KMS-11 (cell line): ENCODE measurements at regions not wholly inside any gene's neighbourhood (a gene's known extent, or its start where the extent isn't known, plus 50 kb on each side); places are given as distances from the start of the nearest gene placed in this dataset.

Source experiments
- H2AFZ ChIP-seq: fragments of 200-600 bp; sonication (generic); 2 replicates; pipeline ENCODE4 v1.6.1; 2016; ENCODE audit warnings: antibody characterized with exemption, mixed run types, low read depth
- H3K27ac ChIP-seq: fragments of 200-600 bp; sonication (generic); 2 replicates; pipeline ENCODE4 v1.6.1; 2016; ENCODE audit warnings: mild to moderate bottlenecking, mixed run types
- H3K27me3 ChIP-seq: fragments of 200-600 bp; sonication (generic); 2 replicates; pipeline ENCODE4 v1.6.1; 2017; ENCODE audit warnings: mild to moderate bottlenecking, low read depth, mixed run types, moderate library complexity; ENCODE audit not compliant: insufficient read depth
- H3K36me3 ChIP-seq: fragments of 200-600 bp; sonication (generic); 2 replicates; pipeline ENCODE4 v1.6.1; 2017; ENCODE audit warnings: mild to moderate bottlenecking, mixed run types; ENCODE audit not compliant: insufficient read depth
- H3K4me1 ChIP-seq: fragments of 200-600 bp; sonication (generic); 2 replicates; pipeline ENCODE4 v1.6.1; 2016; ENCODE audit warnings: mild to moderate bottlenecking, low read depth, mixed run types; ENCODE audit not compliant: poor library complexity, severe bottlenecking
- H3K4me2 ChIP-seq: fragments of 200-600 bp; sonication (generic); 2 replicates; pipeline ENCODE4 v1.7.0; 2016; ENCODE audit warnings: mild to moderate bottlenecking, mixed run types
- H3K4me3 ChIP-seq: fragments of 200-600 bp; sonication (generic); IDR thresholded peaks from 2 replicates; pipeline ENCODE4 v1.6.1; 2017; ENCODE audit warnings: low read depth, low read length, mixed read lengths; ENCODE audit not compliant: insufficient read depth
- H3K79me2 ChIP-seq: fragments of 200-600 bp; sonication (generic); 2 replicates; pipeline ENCODE4 v1.6.1; 2016; ENCODE audit warnings: low read depth, mixed run types; ENCODE audit not compliant: insufficient read depth
- H3K9ac ChIP-seq: fragments of 200-600 bp; sonication (generic); 2 replicates; pipeline ENCODE4 v1.6.1; 2016; ENCODE audit warnings: mild to moderate bottlenecking, mixed run types
- H4K20me1 ChIP-seq: fragments of 200-600 bp; sonication (generic); 2 replicates; pipeline ENCODE4 v1.6.1; 2016; ENCODE audit warnings: mild to moderate bottlenecking, mixed run types; ENCODE audit not compliant: insufficient read depth
- TF ChIP-seq, protein P1 (sequence below): fragments of 200-600 bp; sonication (generic); conservative IDR thresholded peaks from 2 replicates; pipeline ENCODE4 v1.6.1; 2017; ENCODE audit warnings: low read depth, mild to moderate bottlenecking, antibody characterized with exemption, low read length, moderate library complexity, mixed read lengths

DNA sequence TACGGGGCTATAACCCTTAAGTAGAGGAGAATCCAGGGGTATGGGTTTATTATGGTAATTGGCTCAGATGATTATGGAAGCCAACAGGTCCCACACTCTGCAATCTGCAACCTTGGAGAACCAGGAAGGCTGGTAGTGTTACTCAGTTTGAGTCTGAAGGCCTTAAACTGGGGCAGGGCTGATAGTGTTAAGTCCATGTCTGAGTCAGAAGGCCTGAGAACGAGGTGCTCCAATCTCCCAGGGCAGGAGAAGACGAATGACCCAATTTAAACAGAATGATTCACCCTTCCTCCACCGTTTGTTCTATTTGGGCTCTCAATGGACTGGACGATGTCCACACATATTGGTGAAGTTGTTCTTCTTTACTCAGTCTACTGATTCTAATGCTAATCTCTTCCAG lies 244.5 kb upstream of the PTER start:
- no peak overlapping the region for H3K4me3 ChIP-seq
- no peaks in the 10 kb centered on the region for H3K27me3 ChIP-seq
- no peak overlapping the region for H3K27ac ChIP-seq
- no peak overlapping the region for H2AFZ ChIP-seq
- no peaks in the 10 kb centered on the region for H3K36me3 ChIP-seq
- H3K79me2 ChIP-seq = no peaks in the 10 kb centered on the region
- TF ChIP-seq, protein P1, sequence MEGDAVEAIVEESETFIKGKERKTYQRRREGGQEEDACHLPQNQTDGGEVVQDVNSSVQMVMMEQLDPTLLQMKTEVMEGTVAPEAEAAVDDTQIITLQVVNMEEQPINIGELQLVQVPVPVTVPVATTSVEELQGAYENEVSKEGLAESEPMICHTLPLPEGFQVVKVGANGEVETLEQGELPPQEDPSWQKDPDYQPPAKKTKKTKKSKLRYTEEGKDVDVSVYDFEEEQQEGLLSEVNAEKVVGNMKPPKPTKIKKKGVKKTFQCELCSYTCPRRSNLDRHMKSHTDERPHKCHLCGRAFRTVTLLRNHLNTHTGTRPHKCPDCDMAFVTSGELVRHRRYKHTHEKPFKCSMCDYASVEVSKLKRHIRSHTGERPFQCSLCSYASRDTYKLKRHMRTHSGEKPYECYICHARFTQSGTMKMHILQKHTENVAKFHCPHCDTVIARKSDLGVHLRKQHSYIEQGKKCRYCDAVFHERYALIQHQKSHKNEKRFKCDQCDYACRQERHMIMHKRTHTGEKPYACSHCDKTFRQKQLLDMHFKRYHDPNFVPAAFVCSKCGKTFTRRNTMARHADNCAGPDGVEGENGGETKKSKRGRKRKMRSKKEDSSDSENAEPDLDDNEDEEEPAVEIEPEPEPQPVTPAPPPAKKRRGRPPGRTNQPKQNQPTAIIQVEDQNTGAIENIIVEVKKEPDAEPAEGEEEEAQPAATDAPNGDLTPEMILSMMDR = no peak
- H3K9ac ChIP-seq = no peak overlapping the region
- no peak overlapping the region for H3K4me2 ChIP-seq
- no peaks in the 10 kb centered on the region for H4K20me1 ChIP-seq
- H3K4me1 ChIP-seq = peaks cover 19% of the 10 kb centered on the region

DNA sequence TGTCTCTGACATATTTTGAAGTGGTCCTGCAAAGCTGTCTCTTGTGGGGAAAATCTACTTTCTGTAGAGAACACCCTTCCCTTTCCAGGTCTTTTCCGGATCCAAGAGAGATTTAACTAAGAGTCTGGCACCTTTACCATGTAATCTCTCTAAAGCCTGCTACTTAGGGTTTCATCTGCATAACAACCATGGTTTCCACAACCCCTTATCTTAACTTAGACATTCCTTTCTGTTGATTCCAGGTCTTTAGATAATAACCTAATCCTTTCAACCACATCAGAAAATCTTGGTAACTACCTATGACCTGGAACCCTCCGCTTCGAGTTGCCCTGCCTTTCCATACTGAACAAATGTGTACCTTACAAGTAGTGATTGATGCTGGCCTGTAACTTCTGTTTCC lies 243.6 kb upstream of the PTER start:
- no peak overlapping the region for H3K9ac ChIP-seq
- H3K27me3 ChIP-seq = no peaks in the 10 kb centered on the region
- TF ChIP-seq, protein P1 = no peak
- H3K4me3 ChIP-seq = no peak overlapping the region
- H3K27ac ChIP-seq = no peak overlapping the region
- no peaks in the 10 kb centered on the region for H3K36me3 ChIP-seq
- no peaks in the 10 kb centered on the region for H4K20me1 ChIP-seq
- no peaks in the 10 kb centered on the region for H3K79me2 ChIP-seq
- no peak overlapping the region for H2AFZ ChIP-seq
- peaks cover 19% of the 10 kb centered on the region for H3K4me1 ChIP-seq
- no peak overlapping the region for H3K4me2 ChIP-seq

DNA sequence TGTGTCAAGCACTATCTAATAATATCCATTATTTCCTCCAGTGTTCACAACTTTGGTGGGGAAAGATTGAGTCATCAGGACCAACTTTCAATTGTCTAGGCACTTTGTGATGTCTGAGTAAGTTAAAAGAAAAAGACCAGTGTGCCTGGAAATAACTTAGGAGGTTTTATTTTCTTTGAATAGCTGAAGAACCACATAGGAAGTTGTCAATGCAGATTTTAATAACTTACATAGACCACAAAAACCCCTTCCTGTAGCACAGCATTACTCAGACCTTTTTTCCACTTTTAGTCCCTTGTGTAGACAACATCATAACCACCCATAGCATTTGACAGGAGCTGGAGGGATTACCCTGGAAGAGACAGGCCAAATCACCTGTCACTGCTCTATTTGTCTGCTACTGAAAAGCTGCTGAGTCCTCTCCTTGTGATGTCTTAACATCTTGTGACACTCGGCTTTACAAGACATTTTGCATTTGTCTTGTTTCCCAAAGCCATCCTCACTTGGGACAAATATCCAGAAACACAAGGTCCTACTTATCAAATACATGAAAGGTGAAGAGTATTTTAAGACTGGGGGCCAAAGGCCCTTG lies 241.5 kb upstream of the PTER start:
- TF ChIP-seq, protein P1 = no peak
- no peaks in the 10 kb centered on the region for H3K36me3 ChIP-seq
- no peak overlapping the region for H3K9ac ChIP-seq
- no peak overlapping the region for H3K27ac ChIP-seq
- H3K4me3 ChIP-seq = no peak overlapping the region
- no peaks in the 10 kb centered on the region for H3K79me2 ChIP-seq
- H3K4me2 ChIP-seq = no peak overlapping the region
- H2AFZ ChIP-seq = no peak overlapping the region
- H3K27me3 ChIP-seq = no peaks in the 10 kb centered on the region
- peaks cover 7% of the 10 kb centered on the region for H3K4me1 ChIP-seq
- H4K20me1 ChIP-seq = no peaks in the 10 kb centered on the region

DNA sequence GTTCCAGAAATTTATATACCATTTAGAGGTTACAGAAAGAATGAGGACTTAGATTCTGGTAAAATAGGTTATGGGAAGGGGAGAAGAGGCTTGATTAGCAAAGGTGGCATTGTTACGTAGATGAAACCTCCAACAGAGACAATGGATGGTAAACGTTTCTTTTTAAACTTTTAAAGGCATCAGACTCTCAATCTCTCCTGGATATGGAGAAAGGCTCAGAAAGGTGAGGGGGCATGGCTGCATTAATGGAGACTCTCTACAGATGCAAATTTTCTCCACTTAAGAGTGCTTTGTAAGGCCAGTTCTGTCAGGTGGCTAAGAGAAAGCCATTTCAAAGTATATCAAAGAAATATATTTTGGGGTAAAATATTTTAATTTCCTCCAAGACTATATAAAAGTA lies 240.9 kb upstream of the PTER start:
- Histone ChIP-seq H3K36me3 (no peaks in the 10 kb centered on the region), H3K27ac (no peak overlapping the region), H2AFZ (no peak overlapping the region), H3K27me3 (no peaks in the 10 kb centered on the region), H3K79me2 (no peaks in the 10 kb centered on the region), H3K4me3 (no peak overlapping the region), H4K20me1 (no peaks in the 10 kb centered on the region), H3K4me1 (peaks cover 6% of the 10 kb centered on the region), H3K4me2 (no peak overlapping the region), H3K9ac (no peak overlapping the region)
- TF ChIP-seq, protein P1 = no peak
